Choroid plexus epithelial cell (primary cell): ENCODE measurements at regions not wholly inside any gene's neighbourhood (a gene's known extent, or its start where the extent isn't known, plus 50 kb on each side); places are given as distances from the start of the nearest gene placed in this dataset.

Source experiments
- DNase-seq: peaks from one replicate; pipeline ENCODE4 v3.0.0-alpha.2; 2010; ENCODE audit warnings: low read depth
- H3K4me3 ChIP-seq: 2 replicates; pipeline ENCODE4 v1.5.1; 2011; ENCODE audit warnings: low read depth, mild to moderate bottlenecking, control low read depth, low read length, moderate library complexity
- TF ChIP-seq, protein P1 (sequence below): conservative IDR thresholded peaks from 2 replicates; pipeline ENCODE4 v1.5.1; 2011; ENCODE audit warnings: low read depth, mild to moderate bottlenecking, control low read depth, inconsistent platforms, low read length, moderate library complexity

DNA sequence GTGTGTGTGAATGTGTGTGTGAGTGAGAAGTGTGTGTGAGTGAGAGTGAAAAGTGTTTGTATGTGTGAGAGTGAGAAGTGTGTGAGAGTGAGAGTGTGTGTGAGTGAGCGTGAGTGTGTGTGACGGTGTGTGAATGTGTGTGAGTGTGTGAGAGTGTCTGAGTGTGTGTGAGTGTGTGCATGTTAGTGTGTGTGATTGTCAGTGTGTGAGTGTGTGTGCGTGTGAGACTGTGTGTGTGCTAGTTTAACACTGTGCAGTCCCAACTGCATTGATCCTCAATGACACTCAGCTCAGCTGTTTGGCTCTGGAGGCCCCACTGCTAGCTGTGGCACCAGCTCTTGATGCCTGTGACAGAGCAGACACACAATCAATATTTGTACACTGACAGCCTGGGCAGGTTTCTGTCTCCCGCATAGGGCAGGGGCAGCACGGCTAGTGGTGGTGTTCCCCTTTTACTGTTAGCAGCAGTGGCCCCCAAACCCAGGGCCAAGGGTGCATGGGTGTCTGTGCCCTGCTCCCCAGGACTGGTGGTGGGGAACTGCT lies 135.0 kb downstream of the INHBB start:
- no peak for DNase-seq
- TF ChIP-seq, protein P1, sequence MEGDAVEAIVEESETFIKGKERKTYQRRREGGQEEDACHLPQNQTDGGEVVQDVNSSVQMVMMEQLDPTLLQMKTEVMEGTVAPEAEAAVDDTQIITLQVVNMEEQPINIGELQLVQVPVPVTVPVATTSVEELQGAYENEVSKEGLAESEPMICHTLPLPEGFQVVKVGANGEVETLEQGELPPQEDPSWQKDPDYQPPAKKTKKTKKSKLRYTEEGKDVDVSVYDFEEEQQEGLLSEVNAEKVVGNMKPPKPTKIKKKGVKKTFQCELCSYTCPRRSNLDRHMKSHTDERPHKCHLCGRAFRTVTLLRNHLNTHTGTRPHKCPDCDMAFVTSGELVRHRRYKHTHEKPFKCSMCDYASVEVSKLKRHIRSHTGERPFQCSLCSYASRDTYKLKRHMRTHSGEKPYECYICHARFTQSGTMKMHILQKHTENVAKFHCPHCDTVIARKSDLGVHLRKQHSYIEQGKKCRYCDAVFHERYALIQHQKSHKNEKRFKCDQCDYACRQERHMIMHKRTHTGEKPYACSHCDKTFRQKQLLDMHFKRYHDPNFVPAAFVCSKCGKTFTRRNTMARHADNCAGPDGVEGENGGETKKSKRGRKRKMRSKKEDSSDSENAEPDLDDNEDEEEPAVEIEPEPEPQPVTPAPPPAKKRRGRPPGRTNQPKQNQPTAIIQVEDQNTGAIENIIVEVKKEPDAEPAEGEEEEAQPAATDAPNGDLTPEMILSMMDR = no peak
- H3K4me3 ChIP-seq = no peak overlapping the region

DNA sequence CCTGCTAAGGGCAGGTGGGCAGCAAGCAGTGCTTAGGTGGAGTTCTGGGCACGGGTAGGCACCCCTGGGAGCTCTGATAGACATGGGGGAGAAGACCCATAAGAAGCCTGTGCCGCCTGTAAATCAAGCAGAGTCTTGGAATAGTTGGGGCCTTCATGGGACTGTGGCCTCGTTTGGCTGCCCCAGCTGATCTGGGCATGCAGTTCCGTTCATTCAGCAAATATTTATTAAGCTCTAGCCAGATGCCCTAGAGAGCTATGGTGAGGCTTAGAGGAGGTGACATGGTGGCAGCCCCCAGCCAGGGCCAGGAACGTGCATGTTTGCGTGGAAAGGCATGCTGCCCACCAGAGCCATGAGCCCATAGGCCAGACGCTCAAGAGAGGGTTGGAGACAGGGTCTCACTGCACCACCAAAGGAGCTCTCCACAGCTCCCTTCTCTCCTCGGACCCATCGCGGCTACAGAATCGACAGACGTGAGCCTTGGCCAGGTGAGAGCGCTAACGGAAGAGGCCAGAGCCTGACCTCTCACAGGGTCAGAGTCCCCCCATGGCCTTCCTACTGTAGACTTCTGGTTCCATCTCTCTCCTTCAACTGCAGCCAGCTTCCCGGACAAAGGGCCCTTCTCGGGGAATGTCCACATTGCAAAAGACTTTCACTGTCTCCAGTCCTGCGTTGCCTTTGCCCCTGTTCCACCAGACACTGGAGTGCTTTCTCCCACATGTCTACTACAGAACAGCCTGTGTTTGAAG lies 135.7 kb downstream of the INHBB start:
- DNase-seq = no peak
- no peak overlapping the region for H3K4me3 ChIP-seq
- TF ChIP-seq, protein P1 = no peak

DNA sequence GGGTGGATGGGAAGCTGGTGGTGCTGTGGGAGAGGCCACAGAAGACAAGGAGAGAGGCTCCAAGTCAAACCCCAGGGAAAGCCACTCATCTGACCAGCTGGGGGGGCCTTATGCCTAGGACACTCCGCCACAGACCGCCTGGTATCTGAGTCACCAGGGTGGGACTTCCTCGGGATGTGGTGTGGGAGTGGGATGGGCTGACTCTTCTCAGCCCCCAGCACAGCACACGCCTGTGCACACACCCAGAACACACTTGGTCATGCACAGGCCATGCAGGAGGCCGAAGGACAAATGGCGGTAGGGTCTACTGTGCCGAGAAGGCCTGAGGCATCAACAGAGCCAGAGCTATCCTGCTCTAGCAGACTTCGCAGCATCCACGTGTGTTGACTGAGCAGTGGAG lies 136.4 kb downstream of the INHBB start:
- TF ChIP-seq, protein P1 = no peak
- H3K4me3 ChIP-seq = no peak overlapping the region
- no peak for DNase-seq

DNA sequence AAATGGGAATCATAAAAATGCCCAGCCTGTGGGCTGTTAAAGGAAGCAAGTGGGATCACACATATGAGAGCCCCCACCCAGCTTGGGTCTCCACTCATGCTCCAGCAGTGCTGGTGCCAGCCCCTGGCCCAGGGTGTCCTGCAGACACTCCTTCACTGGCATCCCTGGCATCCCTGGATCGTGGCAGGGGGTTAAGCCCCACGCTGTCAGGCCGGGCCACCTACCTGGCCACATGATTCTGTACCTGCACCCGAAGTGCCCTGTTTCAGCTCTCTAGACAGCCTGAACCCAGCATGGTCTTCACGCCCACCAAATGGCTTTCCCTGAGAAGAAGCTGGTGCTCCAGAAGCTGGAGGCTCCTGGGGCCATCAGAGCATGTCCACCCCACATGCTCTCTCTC lies 137.4 kb downstream of the INHBB start:
- no peak for DNase-seq
- TF ChIP-seq, protein P1 = no peak
- H3K4me3 ChIP-seq = no peak overlapping the region

DNA sequence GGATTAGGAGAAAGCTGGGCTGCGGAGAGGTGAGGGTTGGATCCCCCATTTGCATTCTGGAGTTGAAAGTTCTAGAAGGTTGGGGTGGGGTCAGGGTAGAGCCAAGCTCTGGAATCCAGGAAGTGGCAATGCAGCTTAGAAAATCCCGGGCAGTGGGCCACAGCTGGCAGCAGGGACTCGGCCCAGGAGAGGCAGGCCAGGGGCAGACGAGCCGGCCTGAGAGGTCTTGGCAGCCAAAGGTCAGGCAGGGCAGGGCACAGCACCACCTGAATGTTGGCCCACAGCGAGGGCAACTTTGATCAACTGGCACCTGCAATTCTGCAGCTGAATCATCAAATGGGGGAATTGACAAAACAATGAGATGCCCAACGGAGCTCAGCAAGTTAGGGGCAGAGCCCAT lies 139.2 kb downstream of the INHBB start:
- H3K4me3 ChIP-seq = no peak overlapping the region
- no peak for DNase-seq
- TF ChIP-seq, protein P1 = no peak

DNA sequence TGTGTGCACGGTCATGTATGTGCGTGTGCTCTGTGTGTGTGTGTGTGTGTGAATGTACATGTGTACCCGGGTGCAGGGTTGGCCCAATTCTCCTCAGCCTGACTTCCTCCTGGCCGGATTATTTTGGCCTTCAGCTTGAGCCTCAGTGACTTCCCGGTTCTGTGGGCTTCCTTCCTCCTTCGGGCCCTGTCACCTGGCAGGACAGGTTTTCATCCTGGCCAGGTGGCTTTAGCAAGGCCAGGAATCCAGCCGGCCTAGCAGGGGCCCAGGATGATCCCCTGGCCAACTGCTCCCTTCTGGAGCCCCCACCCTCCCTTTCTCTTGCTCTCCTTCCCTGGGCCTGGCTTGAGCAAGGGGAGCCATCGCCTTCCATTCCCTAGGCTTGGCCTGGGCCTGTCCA lies 140.5 kb downstream of the INHBB start:
- TF ChIP-seq, protein P1 = no peak
- DNase-seq = no peak
- H3K4me3 ChIP-seq = no peak overlapping the region

DNA sequence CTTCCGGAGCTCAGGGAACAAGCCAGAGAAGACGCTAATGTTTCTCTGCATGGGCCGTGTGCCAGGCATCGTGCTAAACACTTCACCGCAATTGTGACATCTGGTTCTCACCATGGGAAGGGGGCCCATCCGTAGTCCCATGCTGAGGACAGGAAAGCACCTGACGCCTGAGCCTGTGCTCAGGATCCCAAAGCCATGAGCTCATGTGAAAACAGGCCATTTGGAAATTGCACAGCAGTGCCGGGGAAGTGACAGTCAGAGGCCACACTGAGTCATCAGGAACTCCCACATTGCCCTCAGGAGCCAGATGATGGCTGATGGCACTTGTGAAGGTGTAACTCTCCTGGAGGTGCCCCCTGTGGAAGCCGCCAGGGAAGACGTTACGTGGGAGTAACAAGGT lies 141.0 kb downstream of the INHBB start:
- no peak overlapping the region for H3K4me3 ChIP-seq
- DNase-seq = peak; percentile 22
- TF ChIP-seq, protein P1 = no peak
